ENCODE measurements at regions not wholly inside any gene's neighbourhood (a gene's known extent, or its start where the extent isn't known, plus 50 kb on each side); places are given as distances from the start of the nearest gene placed in this dataset.

GRCh38 chr12:92471551-92471950 lies 231.2 kb upstream of the PLEKHG7 start (continued):
- peak; percentile 12; the same call in 1 of the 2 replicates for TF ChIP-seq RAD21 (IDR thresholded peaks at IDR 0.05; ENCODE audit: insufficient read depth, low read depth, low read length)
- TF ChIP-seq CHD4 (IDR thresholded peaks at IDR 0.05): no peak
- no peak for TF ChIP-seq EZH2 (IDR thresholded peaks at IDR 0.05; ENCODE audit: borderline replicate concordance, control insufficient read depth, low read depth, low read length)
- no peak for TF ChIP-seq E2F4 (IDR thresholded peaks at IDR 0.05; ENCODE audit: low read depth, low read length)
- TF ChIP-seq FOS (IDR thresholded peaks at IDR 0.05; ENCODE audit: borderline replicate concordance, extremely low read depth, insufficient read length): no peak
- no peak for TF ChIP-seq KAT2A (conservative IDR thresholded peaks at IDR 0.05; ENCODE audit: control insufficient read depth, low read depth, low read length)
- TF ChIP-seq ZNF217 (IDR thresholded peaks at IDR 0.05): peak; percentile 76; the same call in 1 of the 2 replicates
- TF ChIP-seq MXI1 (IDR thresholded peaks at IDR 0.05; ENCODE audit: low read depth, low read length): no peak
- TF ChIP-seq TCF7 (IDR thresholded peaks at IDR 0.05; ENCODE audit: borderline replicate concordance): no peak
- TF ChIP-seq EED (IDR thresholded peaks at IDR 0.05; ENCODE audit: low read depth): peak; percentile 73; the same call in 1 of the 2 replicates
- TF ChIP-seq RELB (IDR thresholded peaks at IDR 0.05; ENCODE audit: low read depth): peak; percentile 42
- no peak for TF ChIP-seq NR2C2 (IDR thresholded peaks at IDR 0.05; ENCODE audit: borderline replicate concordance, control insufficient read depth, insufficient read length, low read depth)
- TF ChIP-seq NR2F1 (conservative IDR thresholded peaks at IDR 0.05): peak; percentile 91
- TF ChIP-seq STAT1 (conservative IDR thresholded peaks at IDR 0.05): no peak
- no peak for TF ChIP-seq ZBTB11 (CRISPR knock-in tag; IDR thresholded peaks at IDR 0.05)
- peak; percentile 89 for TF ChIP-seq SPI1 (IDR thresholded peaks at IDR 0.05; ENCODE audit: borderline replicate concordance, insufficient read depth, low read depth, low read length)
- TF ChIP-seq PAX5 (IDR thresholded peaks at IDR 0.05; ENCODE audit: borderline replicate concordance, low read depth, low read length): peak; percentile 73; the same call in 1 of the 2 replicates
- TF ChIP-seq LARP7 (IDR thresholded peaks at IDR 0.05): no peak
- TF ChIP-seq MAX (IDR thresholded peaks at IDR 0.05; ENCODE audit: low read depth, low read length): no peak
- no peak for TF ChIP-seq SRF (IDR thresholded peaks at IDR 0.05; ENCODE audit: low read depth in 2 of 2, low read length in 2 of 2)
- TF ChIP-seq HCFC1 (IDR thresholded peaks at IDR 0.05; ENCODE audit: low read length): no peak
- TF ChIP-seq RAD51 (IDR thresholded peaks at IDR 0.05): no peak
- TF ChIP-seq SIN3A (IDR thresholded peaks at IDR 0.05; ENCODE audit: low read depth, low read length): no peak
- peak; percentile 60 for TF ChIP-seq SKIL (IDR thresholded peaks at IDR 0.05; ENCODE audit: low read depth, poor library complexity, severe bottlenecking)
- no peak for TF ChIP-seq POLR2A (IDR thresholded peaks at IDR 0.05; ENCODE audit: low read depth, low read length)

All from GM12878 (cell line).